Tongue (tissue), 1 donor: ENCODE measurements at regions not wholly inside any gene's neighbourhood (a gene's known extent, or its start where the extent isn't known, plus 50 kb on each side); places are given as distances from the start of the nearest gene placed in this dataset.
"Not testable (repeated sequence)": the region's sequence is repeated elsewhere in the genome, so short reads cannot be mapped to it uniquely, and the experiment has no call there.

Source experiments
- DNase-seq: peaks from one replicate; pipeline ENCODE4 v3.0.0-alpha.2; 2015

GRCh38 chr12:73529954-73530353 is 1007.7 kb upstream of the ATXN7L3B start:
- no peak for DNase-seq

GRCh38 chr12:73531752-73532151 is 1005.9 kb upstream of the ATXN7L3B start:
- DNase-seq: no peak

GRCh38 chr12:73547421-73547820 is 990.2 kb upstream of the ATXN7L3B start:
- DNase-seq: no peak

GRCh38 chr12:73585136-73585535 is 952.5 kb upstream of the ATXN7L3B start:
- no peak for DNase-seq

- no peak for DNase-seq
Observed at GRCh38 chr12:73589220-73589619, 948.4 kb upstream of the ATXN7L3B start.

GRCh38 chr12:73598626-73599025 is 939.0 kb upstream of the ATXN7L3B start:
- no peak for DNase-seq

GRCh38 chr12:73599268-73599667 is 938.4 kb upstream of the ATXN7L3B start:
- DNase-seq: no peak

GRCh38 chr12:73605925-73606324 is 931.7 kb upstream of the ATXN7L3B start:
- DNase-seq: not testable (repeated sequence)

- peak; percentile 34 for DNase-seq
Observed at GRCh38 chr12:73612551-73612950, 925.1 kb upstream of the ATXN7L3B start.

- DNase-seq: no peak
Observed at GRCh38 chr12:73623421-73623820, 914.2 kb upstream of the ATXN7L3B start.

- no peak for DNase-seq
Observed at GRCh38 chr12:73625226-73625625, 912.4 kb upstream of the ATXN7L3B start.

GRCh38 chr12:73629171-73629570 is 908.5 kb upstream of the ATXN7L3B start:
- no peak for DNase-seq

GRCh38 chr12:73629893-73630831 is 907.5 kb upstream of the ATXN7L3B start:
- DNase-seq: no peak

- no peak for DNase-seq
Observed at GRCh38 chr12:73632191-73632590, 905.4 kb upstream of the ATXN7L3B start.

GRCh38 chr12:73632661-73633060 is 905.0 kb upstream of the ATXN7L3B start:
- DNase-seq: no peak

- not testable (repeated sequence) for DNase-seq
Observed at GRCh38 chr12:73639397-73639796, 898.2 kb upstream of the ATXN7L3B start.

GRCh38 chr12:73656375-73656774 is 881.3 kb upstream of the ATXN7L3B start:
- no peak for DNase-seq

- DNase-seq: no peak
Observed at GRCh38 chr12:73659802-73660201, 877.8 kb upstream of the ATXN7L3B start.

GRCh38 chr12:73665193-73665592 is 872.4 kb upstream of the ATXN7L3B start:
- DNase-seq: no peak

GRCh38 chr12:73671550-73671949 is 866.1 kb upstream of the ATXN7L3B start:
- DNase-seq: not testable (repeated sequence)

GRCh38 chr12:73677520-73678291 is 859.9 kb upstream of the ATXN7L3B start:
- DNase-seq: no peak

- DNase-seq: no peak
Observed at GRCh38 chr12:73678335-73678734, 859.3 kb upstream of the ATXN7L3B start.

- DNase-seq: no peak
Observed at GRCh38 chr12:73699318-73699717, 838.3 kb upstream of the ATXN7L3B start.
